Liver (tissue), 8 donors: ENCODE measurements at regions not wholly inside any gene's neighbourhood (a gene's known extent, or its start where the extent isn't known, plus 50 kb on each side); places are given as distances from the start of the nearest gene placed in this dataset.

Source experiments
- DNase-seq: peaks from one replicate; pipeline ENCODE4 v3.0.0-alpha.2; 2017; ENCODE audit warnings: low spot score
- H3K27ac ChIP-seq, 2 donors: one replicate each; pipeline ENCODE4 v1.7.0; 2013; ENCODE audit warnings: inconsistent platforms in 2 of 2, low read length in 2 of 2, control low read depth in 1 of 2, low read depth in 1 of 2, mild to moderate bottlenecking in 1 of 2
- H3K27me3 ChIP-seq, 4 donors: one replicate each; pipeline versions ENCODE4 v1.6.1 to v1.7.0; 2013; ENCODE audit warnings: low read length in 3 of 4, inconsistent platforms in 1 of 4, mild to moderate bottlenecking in 1 of 4, moderate library complexity in 1 of 4; ENCODE audit not compliant: control insufficient read depth in 4 of 4, insufficient read depth in 4 of 4
- H3K36me3 ChIP-seq, 4 donors: one replicate each; pipeline versions ENCODE4 v1.6.1 to v1.7.0; 2013; ENCODE audit warnings: low read length in 3 of 4, mild to moderate bottlenecking in 3 of 4, low read depth in 1 of 4, moderate library complexity in 1 of 4; ENCODE audit not compliant: control insufficient read depth in 4 of 4, insufficient read depth in 3 of 4
- H3K4me1 ChIP-seq, 4 donors: one replicate each; pipeline versions ENCODE4 v1.6.1 to v1.7.0; 2013; ENCODE audit warnings: low read length in 3 of 4, mild to moderate bottlenecking in 3 of 4, moderate library complexity in 1 of 4; ENCODE audit not compliant: control insufficient read depth in 4 of 4, insufficient read depth in 4 of 4
- H3K4me3 ChIP-seq, 3 donors: one replicate each; pipeline versions ENCODE4 v1.6.1 to v1.7.0; 2013; ENCODE audit warnings: low read length in 3 of 3, control low read depth in 1 of 3, low read depth in 1 of 3, mild to moderate bottlenecking in 1 of 3
- H3K9ac ChIP-seq, 2 donors: one replicate each; pipeline ENCODE4 v1.7.0; 2013; ENCODE audit warnings: low read length in 2 of 2, mild to moderate bottlenecking in 2 of 2, moderate library complexity in 2 of 2, control low read depth in 1 of 2, low read depth in 1 of 2
- H3K9me3 ChIP-seq, 4 donors: one replicate each; pipeline versions ENCODE4 v1.6.1 to v1.7.0; 2013; ENCODE audit warnings: low read length in 3 of 4; ENCODE audit not compliant: control insufficient read depth in 4 of 4
- CTCF ChIP-seq: fragments of 150-350 bp; IDR thresholded peaks from 2 replicates; pipeline ENCODE4 v1.5.1; 2017; ENCODE audit warnings: improper control_type of control experiment, low read depth, low read length; ENCODE audit not compliant: missing input control
- EGR1 ChIP-seq, 2 donors: IDR thresholded peaks; 2 replicates each; pipeline ENCODE4 v1.6.1; 2016 to 2018; ENCODE audit warnings: antibody characterized with exemption in 2 of 2, low read depth in 2 of 2
- FOXA1 ChIP-seq: IDR thresholded peaks from 2 replicates; pipeline ENCODE4 v1.6.1; 2016; ENCODE audit warnings: antibody characterized with exemption
- FOXA2 ChIP-seq: IDR thresholded peaks from 2 replicates; pipeline ENCODE4 v1.6.1; 2016; ENCODE audit warnings: antibody characterized with exemption
- GABPA ChIP-seq, 2 donors: IDR thresholded peaks in 1 of 2; conservative IDR thresholded peaks in 1 of 2; 2 replicates each; pipeline ENCODE4 v1.6.1; 2016; ENCODE audit warnings: antibody characterized with exemption in 2 of 2, mild to moderate bottlenecking in 1 of 2, moderate library complexity in 1 of 2
- HNF4A ChIP-seq, 2 donors: conservative IDR thresholded peaks; 2 replicates each; pipeline ENCODE4 v1.6.1; 2016; ENCODE audit warnings: antibody characterized with exemption in 2 of 2, mild to moderate bottlenecking in 2 of 2
- HNF4G ChIP-seq: IDR thresholded peaks from 2 replicates; pipeline ENCODE4 v1.6.1; 2016; ENCODE audit warnings: antibody characterized with exemption
- JUND ChIP-seq, 2 donors: IDR thresholded peaks; 2 replicates each; pipeline ENCODE4 v1.6.1; 2016; ENCODE audit warnings: antibody characterized with exemption in 2 of 2
- MAX ChIP-seq: IDR thresholded peaks from 2 replicates; pipeline ENCODE4 v1.6.1; 2016; ENCODE audit warnings: antibody characterized with exemption
- NR2F2 ChIP-seq: IDR thresholded peaks from 2 replicates; pipeline ENCODE4 v1.6.1; 2016; ENCODE audit warnings: antibody characterized with exemption
- RAD21 ChIP-seq, 2 donors: IDR thresholded peaks; 2 replicates each; pipeline ENCODE4 v1.6.1; 2016; ENCODE audit warnings: antibody characterized with exemption in 2 of 2, mild to moderate bottlenecking in 2 of 2
- REST ChIP-seq: IDR thresholded peaks from 2 replicates; pipeline ENCODE4 v1.6.1; 2016; ENCODE audit warnings: antibody characterized with exemption, mild to moderate bottlenecking
- RXRA ChIP-seq, 2 donors: IDR thresholded peaks; 2 replicates each; pipeline ENCODE4 v1.6.1; 2017 to 2018; ENCODE audit warnings: antibody characterized with exemption in 2 of 2, mild to moderate bottlenecking in 1 of 2
- SP1 ChIP-seq: IDR thresholded peaks from 2 replicates; pipeline ENCODE4 v1.6.1; 2018; ENCODE audit warnings: antibody characterized with exemption, mild to moderate bottlenecking
- TAF1 ChIP-seq: conservative IDR thresholded peaks from 2 replicates; pipeline ENCODE4 v1.6.1; 2016; ENCODE audit warnings: antibody characterized with exemption, mild to moderate bottlenecking
- YY1 ChIP-seq: IDR thresholded peaks from 2 replicates; pipeline ENCODE4 v1.6.1; 2016; ENCODE audit warnings: antibody characterized with exemption, mild to moderate bottlenecking
- WGBS: extraction: QIAGEN DNeasy Blood & Tissue Kit; methylation state at CpG from one replicate; pipeline ENCODE4 v1.1.7; 2013; 5-methylcytosine and 5-hydroxymethylcytosine counted together
- TF ChIP-seq, protein P1 (sequence below): IDR thresholded peaks from 2 replicates; pipeline ENCODE4 v1.6.1; 2016; ENCODE audit warnings: antibody characterized with exemption
- TF ChIP-seq, protein P2 (sequence below): IDR thresholded peaks from 2 replicates; pipeline ENCODE4 v1.6.1; 2016; ENCODE audit warnings: antibody characterized with exemption
- donor health status: healthy.
- donor health status: healthy.
- donor health status: healthy.
- donor health status: healthy.
- donor health status: healthy.

GRCh38 chr9:86756576-86757381, 190.5 kb downstream of the GAS1 start (continued):
- no peak for TF ChIP-seq CTCF
- TF ChIP-seq FOXA1: no peak
- no peak for TF ChIP-seq RAD21 (IDR thresholded peaks at IDR 0.05)
- no peak for TF ChIP-seq RXRA (IDR thresholded peaks at IDR 0.05)
- TF ChIP-seq JUND (IDR thresholded peaks at IDR 0.05): no peak
- TF ChIP-seq EGR1 (IDR thresholded peaks at IDR 0.05; ENCODE audit: low read depth in 2 of 2): no peak
- TF ChIP-seq SP1: no peak
- no peak for TF ChIP-seq TAF1
- no peak for TF ChIP-seq HNF4G
- no peak for TF ChIP-seq MAX

DNA sequence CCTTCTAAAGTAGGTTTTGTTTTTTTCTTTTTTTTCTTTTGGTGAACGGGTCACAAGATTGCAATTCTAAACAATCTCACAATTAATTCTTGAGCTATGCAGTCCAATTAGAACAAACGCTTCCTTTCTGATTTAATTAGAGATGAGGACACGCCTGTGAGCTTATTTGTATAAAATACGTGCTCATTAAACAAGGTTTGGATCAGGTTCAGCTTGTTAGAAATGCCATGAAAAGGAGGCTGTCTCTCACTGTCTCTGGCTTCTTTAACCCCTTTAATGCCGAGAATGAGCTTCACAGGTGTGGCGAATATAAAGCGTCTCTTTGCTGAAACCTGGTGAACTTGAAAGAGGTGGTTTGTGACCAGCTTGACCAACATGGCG, 191.8 kb downstream of the GAS1 start:
- peaks cover 0 to 2% (median 0%) of the 10 kb centered on the region in 4 donors for H3K27me3 ChIP-seq
- DNase-seq: no peak
- no peak overlapping the region for H3K27ac ChIP-seq
- 72% methylated on average over 8 of the region's 8 CpGs for WGBS
- no peaks in the 10 kb centered on the region for H3K36me3 ChIP-seq
- no peak overlapping the region for H3K4me3 ChIP-seq
- TF ChIP-seq HNF4G (no peak), FOXA1 (no peak), TAF1 (no peak), NR2F2 (no peak), HNF4A (conservative IDR thresholded peaks at IDR 0.05) (no peak), RAD21 (IDR thresholded peaks at IDR 0.05) (no peak), REST (no peak), MAX (no peak), SP1 (no peak), EGR1 (IDR thresholded peaks at IDR 0.05; ENCODE audit: low read depth in 2 of 2) (no peak), JUND (IDR thresholded peaks at IDR 0.05) (no peak), FOXA2 (no peak), YY1 (no peak), GABPA (IDR thresholded peaks at IDR 0.05 in 1 of 2, conservative IDR thresholded peaks at IDR 0.05 in 1 of 2) (no peak), CTCF (no peak)
- TF ChIP-seq, protein P1, sequence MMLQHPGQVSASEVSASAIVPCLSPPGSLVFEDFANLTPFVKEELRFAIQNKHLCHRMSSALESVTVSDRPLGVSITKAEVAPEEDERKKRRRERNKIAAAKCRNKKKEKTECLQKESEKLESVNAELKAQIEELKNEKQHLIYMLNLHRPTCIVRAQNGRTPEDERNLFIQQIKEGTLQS: no peak
- TF ChIP-seq, protein P2, sequence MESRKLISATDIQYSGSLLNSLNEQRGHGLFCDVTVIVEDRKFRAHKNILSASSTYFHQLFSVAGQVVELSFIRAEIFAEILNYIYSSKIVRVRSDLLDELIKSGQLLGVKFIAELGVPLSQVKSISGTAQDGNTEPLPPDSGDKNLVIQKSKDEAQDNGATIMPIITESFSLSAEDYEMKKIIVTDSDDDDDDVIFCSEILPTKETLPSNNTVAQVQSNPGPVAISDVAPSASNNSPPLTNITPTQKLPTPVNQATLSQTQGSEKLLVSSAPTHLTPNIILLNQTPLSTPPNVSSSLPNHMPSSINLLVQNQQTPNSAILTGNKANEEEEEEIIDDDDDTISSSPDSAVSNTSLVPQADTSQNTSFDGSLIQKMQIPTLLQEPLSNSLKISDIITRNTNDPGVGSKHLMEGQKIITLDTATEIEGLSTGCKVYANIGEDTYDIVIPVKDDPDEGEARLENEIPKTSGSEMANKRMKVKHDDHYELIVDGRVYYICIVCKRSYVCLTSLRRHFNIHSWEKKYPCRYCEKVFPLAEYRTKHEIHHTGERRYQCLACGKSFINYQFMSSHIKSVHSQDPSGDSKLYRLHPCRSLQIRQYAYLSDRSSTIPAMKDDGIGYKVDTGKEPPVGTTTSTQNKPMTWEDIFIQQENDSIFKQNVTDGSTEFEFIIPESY: no peak
- H3K9ac ChIP-seq: no peak overlapping the region
- no peaks in the 10 kb centered on the region for H3K9me3 ChIP-seq
- H3K4me1 ChIP-seq: no peaks in the 10 kb centered on the region
